22Rv1 (cell line): ENCODE measurements at regions not wholly inside any gene's neighbourhood (a gene's known extent, or its start where the extent isn't known, plus 50 kb on each side); places are given as distances from the start of the nearest gene placed in this dataset.

Experiments
- CTCF ChIP-seq: fragments of 450-650 bp; IDR thresholded peaks from 2 replicates; pipeline ENCODE4 v1.5.1; 2017; ENCODE audit warnings: mild to moderate bottlenecking
- ZFX ChIP-seq: fragments of 450-650 bp; IDR thresholded peaks from 2 replicates; pipeline ENCODE4 v1.6.1; 2017; ENCODE audit warnings: antibody characterized with exemption, borderline replicate concordance

DNA sequence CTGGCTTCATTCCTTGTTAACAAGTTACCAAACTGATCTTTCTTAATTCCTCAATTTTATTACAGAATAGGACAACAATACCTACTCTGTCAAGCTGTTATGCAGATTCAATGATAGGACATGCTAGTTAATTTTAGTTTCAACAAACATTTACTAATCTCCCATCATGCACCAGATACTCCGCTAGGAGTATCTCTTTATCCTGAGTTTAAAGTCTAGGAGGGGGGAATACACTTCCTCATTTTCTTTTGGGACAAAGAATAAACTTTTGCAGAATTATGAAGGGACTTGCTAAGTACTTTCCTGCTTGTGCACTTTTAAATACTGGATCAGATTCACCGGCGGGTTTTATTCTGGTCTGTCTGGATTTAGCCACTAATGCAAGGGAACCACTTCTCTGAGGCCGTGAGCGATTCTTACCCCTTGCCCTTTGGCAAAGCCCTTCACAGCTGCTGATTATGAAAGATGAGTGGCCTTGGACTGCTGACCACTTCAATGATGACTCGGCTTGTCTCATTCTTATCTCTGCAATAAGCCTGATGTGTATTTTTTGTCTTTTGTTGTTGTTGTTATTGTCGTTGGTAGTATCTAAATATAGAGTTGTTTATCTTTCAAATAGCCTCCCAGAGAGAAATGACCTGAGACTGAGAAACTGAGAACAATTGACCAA, 73.9 kb downstream of the RMI1 start:
- no peak for TF ChIP-seq CTCF
- TF ChIP-seq ZFX = no peak
